GM12874 (cell line): ENCODE measurements at regions not wholly inside any gene's neighbourhood (a gene's known extent, or its start where the extent isn't known, plus 50 kb on each side); places are given as distances from the start of the nearest gene placed in this dataset.

Experiments
- TF ChIP-seq, protein P1 (sequence below): IDR thresholded peaks from 2 replicates; pipeline ENCODE4 v1.5.1; 2011; ENCODE audit warnings: low read depth, mild to moderate bottlenecking, control low read depth, low read length, moderate library complexity; ENCODE audit not compliant: insufficient read depth

DNA sequence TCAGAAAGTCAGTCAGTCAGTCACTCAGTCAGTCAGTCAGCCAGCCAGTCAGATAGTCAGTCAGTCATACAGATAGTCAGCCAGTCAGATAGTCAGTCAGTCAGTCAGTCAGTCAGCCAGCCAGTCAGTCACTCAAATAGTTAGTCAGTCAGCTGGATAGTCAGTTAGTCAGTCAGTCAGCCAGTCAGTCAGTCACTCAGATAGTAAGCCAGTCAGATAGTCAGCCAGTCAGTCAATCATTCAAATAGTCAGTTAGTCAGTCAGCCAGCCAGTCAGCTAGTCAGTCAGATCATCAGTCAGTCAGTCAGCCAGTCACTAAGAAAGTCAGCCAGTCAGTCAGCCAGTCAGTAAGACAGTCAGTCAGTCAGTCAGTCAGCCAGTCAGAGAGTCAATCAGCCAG is 477.1 kb downstream of the AGTPBP1 start:
- TF ChIP-seq, protein P1, sequence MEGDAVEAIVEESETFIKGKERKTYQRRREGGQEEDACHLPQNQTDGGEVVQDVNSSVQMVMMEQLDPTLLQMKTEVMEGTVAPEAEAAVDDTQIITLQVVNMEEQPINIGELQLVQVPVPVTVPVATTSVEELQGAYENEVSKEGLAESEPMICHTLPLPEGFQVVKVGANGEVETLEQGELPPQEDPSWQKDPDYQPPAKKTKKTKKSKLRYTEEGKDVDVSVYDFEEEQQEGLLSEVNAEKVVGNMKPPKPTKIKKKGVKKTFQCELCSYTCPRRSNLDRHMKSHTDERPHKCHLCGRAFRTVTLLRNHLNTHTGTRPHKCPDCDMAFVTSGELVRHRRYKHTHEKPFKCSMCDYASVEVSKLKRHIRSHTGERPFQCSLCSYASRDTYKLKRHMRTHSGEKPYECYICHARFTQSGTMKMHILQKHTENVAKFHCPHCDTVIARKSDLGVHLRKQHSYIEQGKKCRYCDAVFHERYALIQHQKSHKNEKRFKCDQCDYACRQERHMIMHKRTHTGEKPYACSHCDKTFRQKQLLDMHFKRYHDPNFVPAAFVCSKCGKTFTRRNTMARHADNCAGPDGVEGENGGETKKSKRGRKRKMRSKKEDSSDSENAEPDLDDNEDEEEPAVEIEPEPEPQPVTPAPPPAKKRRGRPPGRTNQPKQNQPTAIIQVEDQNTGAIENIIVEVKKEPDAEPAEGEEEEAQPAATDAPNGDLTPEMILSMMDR: no peak

DNA sequence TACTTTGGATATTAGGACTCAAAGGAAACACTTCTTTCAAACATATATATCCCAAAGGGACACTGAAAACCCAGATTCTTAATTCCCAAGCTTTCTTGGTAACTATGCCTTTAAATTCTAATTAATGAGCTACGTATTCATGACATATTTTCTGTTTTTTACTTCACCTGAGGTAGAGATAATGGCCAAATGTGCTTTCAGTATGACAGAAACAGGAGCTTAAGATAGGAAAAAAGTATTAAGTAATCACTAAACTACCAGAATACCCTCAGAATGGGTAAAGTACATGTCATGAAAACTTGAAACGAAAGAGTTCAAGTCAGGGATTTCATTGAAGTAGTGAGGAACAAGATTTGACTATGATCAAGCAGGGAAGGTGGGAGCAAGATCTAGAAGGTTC is 478.5 kb downstream of the AGTPBP1 start:
- TF ChIP-seq, protein P1: no peak

DNA sequence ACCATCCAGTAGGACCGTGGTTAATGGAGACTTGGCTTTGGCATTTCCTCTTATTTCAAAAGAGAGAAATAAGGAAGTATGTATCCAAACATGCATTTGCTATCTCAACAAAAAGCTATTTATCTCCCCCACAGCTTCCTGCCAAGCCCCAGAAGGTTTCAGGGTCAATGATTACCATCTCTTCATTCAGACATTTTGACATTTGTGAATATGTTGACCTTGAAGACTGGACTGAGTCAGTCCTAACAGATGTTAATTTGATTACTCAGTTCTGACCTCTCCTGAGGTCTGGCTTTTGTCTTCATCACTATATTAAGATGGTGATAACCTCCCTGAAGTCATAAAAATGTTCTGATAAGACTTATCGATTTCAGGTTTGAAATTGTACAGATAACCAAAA is 479.4 kb downstream of the AGTPBP1 start:
- TF ChIP-seq, protein P1: no peak

DNA sequence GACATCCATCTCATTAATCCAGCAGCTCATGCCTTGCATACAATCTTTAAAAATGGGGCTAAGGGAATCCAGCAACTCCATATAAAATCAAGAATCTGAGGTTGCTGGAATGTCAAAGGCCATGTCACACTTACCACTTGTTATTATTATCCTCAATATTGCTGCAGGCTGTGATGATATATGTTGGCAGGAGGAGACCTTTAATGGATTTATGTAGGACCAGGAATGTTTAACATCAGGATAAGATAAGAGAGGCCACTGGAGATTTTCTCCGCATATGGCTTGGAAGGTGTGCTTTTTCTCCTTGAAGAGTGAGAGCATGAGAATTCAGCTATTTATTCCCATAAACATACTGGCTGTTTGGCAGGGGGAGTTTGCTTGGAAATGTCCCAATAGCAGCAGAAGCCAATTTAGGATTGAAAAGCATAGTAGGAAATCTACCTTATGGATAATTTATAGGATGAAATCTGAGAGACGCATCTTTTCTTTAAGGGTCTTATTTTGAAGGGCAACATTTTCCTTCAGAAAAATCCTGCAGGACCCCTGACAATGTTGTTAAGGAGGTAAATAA is 481.4 kb downstream of the AGTPBP1 start:
- TF ChIP-seq, protein P1: no peak

DNA sequence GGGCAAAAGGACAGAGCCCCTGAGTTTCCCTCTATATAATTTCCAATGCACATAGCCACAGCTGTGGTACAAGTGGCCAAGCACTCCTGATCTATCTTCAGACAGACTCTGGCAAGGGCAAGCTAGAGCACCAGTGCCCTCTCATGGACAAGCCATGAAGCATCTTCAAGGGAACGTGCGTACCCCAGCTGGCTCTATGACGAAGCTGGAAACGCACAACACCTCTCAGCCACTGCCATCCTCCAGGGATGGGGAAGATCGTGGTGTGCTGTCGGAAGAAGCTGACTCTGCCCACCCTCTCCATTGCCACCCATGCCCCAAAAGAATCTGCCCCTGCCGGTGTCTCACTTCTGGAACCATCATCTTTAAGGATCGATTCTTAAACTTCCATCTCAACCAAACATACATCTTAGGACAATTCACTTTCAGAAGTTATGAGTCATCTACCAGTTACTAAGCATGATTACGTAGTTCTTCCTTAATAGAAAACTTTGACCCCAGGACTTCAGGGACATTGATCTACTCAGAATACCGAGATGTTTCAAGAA is 482.9 kb downstream of the AGTPBP1 start:
- TF ChIP-seq, protein P1: peak; percentile 67

DNA sequence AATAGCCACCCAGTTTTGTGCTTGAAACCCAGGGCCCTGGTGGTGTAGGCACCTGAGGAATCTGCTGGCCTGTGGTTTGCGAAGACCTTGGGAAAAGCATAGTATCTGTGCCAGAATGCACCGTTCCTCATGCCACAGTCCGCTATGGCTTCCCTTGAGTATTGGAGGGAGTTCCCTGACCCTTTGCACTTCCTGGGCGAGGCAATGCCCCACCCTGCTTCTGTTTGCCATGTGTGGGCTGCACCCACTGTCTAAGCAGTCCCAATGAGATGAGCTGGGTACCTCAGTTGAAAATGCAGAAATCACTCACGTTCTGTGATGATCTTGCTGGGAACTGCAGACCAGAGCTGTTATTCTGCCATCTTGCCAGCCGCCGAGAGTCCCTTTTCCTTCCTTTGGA is 483.5 kb downstream of the AGTPBP1 start:
- TF ChIP-seq, protein P1: no peak

DNA sequence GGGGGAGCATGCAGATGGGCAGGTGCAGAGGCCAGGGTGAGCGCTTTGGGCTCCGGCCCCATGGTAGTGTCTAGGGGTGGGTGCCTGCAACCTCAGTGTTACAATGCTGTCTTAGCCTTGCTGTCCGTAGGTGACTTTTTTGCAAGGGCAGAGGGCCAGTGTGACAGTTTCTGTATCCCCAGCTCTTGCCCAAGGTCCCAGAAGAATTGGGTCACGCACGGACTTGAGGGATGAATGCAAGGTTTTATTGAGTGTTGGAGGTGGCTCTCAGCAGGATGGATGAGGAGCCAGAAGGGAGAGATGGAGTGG is 492.5 kb downstream of the AGTPBP1 start:
- TF ChIP-seq, protein P1: no peak
